Panc1 (cell line): ENCODE measurements at regions not wholly inside any gene's neighbourhood (a gene's known extent, or its start where the extent isn't known, plus 50 kb on each side); places are given as distances from the start of the nearest gene placed in this dataset.

ENCODE experiments used
- ATAC-seq: fragments of 200-7000 bp; cut with Tn5 transposase; 2 replicates; pipeline ENCODE4 v1.9.1; 2020; ENCODE audit warnings: mild to moderate bottlenecking, moderate library complexity
- BruUV-seq: library from RNA; stranded (reverse); fragments of 400-500 nt; replicated peaks from 2 replicates; lab custom pipeline; 2021; lab: Mats Ljungman, UMichigan
- CTCF ChIA-PET: fragments of 300-600 bp; sonication (Branson Sonifier 250); formaldehyde crosslinking; loops from one replicate; lab custom pipeline; 2022; ENCODE audit warnings: antibody characterized with exemption; lab: Charles Lee
- POLR2A ChIA-PET: fragments of 300-600 bp; sonication (Branson Sonifier 250); formaldehyde crosslinking; loops from one replicate; lab custom pipeline; 2022; ENCODE audit warnings: antibody characterized with exemption; lab: Charles Lee
- DNase-seq: peaks from one replicate; pipeline ENCODE4 v3.0.0-alpha.2; 2010; ENCODE audit warnings: low read depth, low spot score
- H3K27ac ChIP-seq: 2 replicates; pipeline ENCODE4 v1.5.1; 2011; ENCODE audit warnings: mild to moderate bottlenecking, low read length, inconsistent platforms
- H3K27me3 ChIP-seq: fragments of 200-500 bp; sonication (Bioruptor generic); 2 replicates; pipeline ENCODE4 v1.6.0; 2014; ENCODE audit warnings: low read length, inconsistent platforms; ENCODE audit not compliant: control insufficient read depth, insufficient read depth
- H3K36me3 ChIP-seq: fragments of 200-500 bp; sonication (Bioruptor generic); 2 replicates; pipeline ENCODE4 v1.5.1; 2014; ENCODE audit warnings: inconsistent platforms, mild to moderate bottlenecking, low read length, moderate library complexity; ENCODE audit not compliant: control insufficient read depth, insufficient read depth
- H3K4me1 ChIP-seq: 2 replicates; pipeline ENCODE4 v1.5.1; 2011; ENCODE audit warnings: inconsistent platforms, mild to moderate bottlenecking, low read length, moderate library complexity; ENCODE audit not compliant: control insufficient read depth, insufficient read depth
- H3K4me3 ChIP-seq, 2 experiments: 2 replicates each; pipeline ENCODE4 v1.5.1; 2011 to 2012; ENCODE audit warnings: low read depth in 2 of 2, low read length in 2 of 2, mild to moderate bottlenecking in 2 of 2, inconsistent platforms in 1 of 2, moderate library complexity in 1 of 2
- H3K9me3 ChIP-seq: fragments of 200-500 bp; sonication (Bioruptor generic); 2 replicates; pipeline ENCODE4 v1.5.1; 2014; ENCODE audit warnings: low read depth, mild to moderate bottlenecking, inconsistent platforms, low read length, moderate library complexity; ENCODE audit not compliant: control insufficient read depth, insufficient read depth
- CTCF ChIP-seq: fragments of 450-650 bp; IDR thresholded peaks from 2 replicates; pipeline ENCODE4 v1.5.1; 2017; ENCODE audit warnings: mild to moderate bottlenecking
- POLR2AphosphoS5 ChIP-seq: IDR thresholded peaks from 2 replicates; pipeline ENCODE4 v1.6.1; 2012; ENCODE audit warnings: mild to moderate bottlenecking, low read depth, low read length, moderate library complexity
- REST ChIP-seq, 2 experiments: IDR thresholded peaks; 2 replicates each; pipeline ENCODE4 v1.6.1; 2011 to 2012; ENCODE audit warnings: low read depth in 2 of 2, control low read depth in 1 of 2, low read length in 1 of 2, mild to moderate bottlenecking in 1 of 2, moderate library complexity in 1 of 2; ENCODE audit not compliant: insufficient read depth in 1 of 2
- SIN3A ChIP-seq: IDR thresholded peaks from 2 replicates; pipeline ENCODE4 v1.6.1; 2012; ENCODE audit warnings: low read depth, mild to moderate bottlenecking, low read length, moderate library complexity, borderline replicate concordance; ENCODE audit not compliant: insufficient read depth
- TCF7L2 ChIP-seq: IDR thresholded peaks from 2 replicates; pipeline ENCODE4 v1.6.1; 2011; ENCODE audit warnings: mild to moderate bottlenecking, low read depth, low read length, inconsistent platforms
- in situ Hi-C: cut with HindIII; loops from 2 replicates; pipeline ENCODE4 v1.10.0; 2016; ENCODE audit warnings: low sequenced_read_pairs, low pct_unique_long_range_greater_than_20kb
- intact Hi-C: fragments of 100-400 bp; cut with micrococcal nuclease; formaldehyde crosslinking; loops from one replicate; pipeline ENCODE4 v1.10.0; 2022; ENCODE audit not compliant: unreplicated experiment

- Histone ChIP-seq H3K4me1 (no peaks in the 10 kb centered on the region), H3K27ac (no peak overlapping the region), H3K36me3 (no peaks in the 10 kb centered on the region), H3K4me3 (no peak overlapping the region), H3K9me3 (no peaks in the 10 kb centered on the region), H3K27me3 (no peaks in the 10 kb centered on the region)
- in situ Hi-C loops: no loop called here
- ATAC-seq: no peak
- CTCF ChIA-PET: no interaction called here
- DNase-seq: no peak
- no TSS peak for BruUV-seq
- POLR2A ChIA-PET: no interaction called here
- TF ChIP-seq TCF7L2 (no peak), SIN3A (no peak), POLR2AphosphoS5 (no peak), CTCF (no peak), REST (IDR thresholded peaks at IDR 0.05; ENCODE audit: insufficient read depth in 1 of 2, low read depth in 2 of 2, low read length in 1 of 2) (no peak)
- intact Hi-C loops: no loop called here
Measured at GRCh38 chr4:43993196-43993902, 455.3 kb downstream of the KCTD8 start.

- no peaks in the 10 kb centered on the region for H3K27me3 ChIP-seq
- POLR2A ChIA-PET: no interaction called here
- CTCF ChIA-PET: no interaction called here
- no peaks in the 10 kb centered on the region for H3K4me1 ChIP-seq
- no peak for ATAC-seq
- no peaks in the 10 kb centered on the region for H3K9me3 ChIP-seq
- DNase-seq: no peak
- no peak overlapping the region for H3K4me3 ChIP-seq
- no peak for TF ChIP-seq POLR2AphosphoS5
- TF ChIP-seq SIN3A: no peak
- TF ChIP-seq CTCF: no peak
- no peak for TF ChIP-seq REST (IDR thresholded peaks at IDR 0.05; ENCODE audit: insufficient read depth in 1 of 2, low read depth in 2 of 2, low read length in 1 of 2)
- no peak for TF ChIP-seq TCF7L2
- in situ Hi-C loops: no loop called here
- no peak overlapping the region for H3K27ac ChIP-seq
- H3K36me3 ChIP-seq: no peaks in the 10 kb centered on the region
- BruUV-seq: no TSS peak
- intact Hi-C loops: no loop called here
Measured at GRCh38 chr4:43999669-44000068, 448.9 kb downstream of the KCTD8 start.
